Left ventricle myocardium inferior (tissue), 1 donor: ENCODE measurements at regions not wholly inside any gene's neighbourhood (a gene's known extent, or its start where the extent isn't known, plus 50 kb on each side); places are given as distances from the start of the nearest gene placed in this dataset.

ENCODE experiments used
- DNase-seq: peaks from one replicate; pipeline ENCODE4 v3.0.0-alpha.2; 2020
- H3K27ac ChIP-seq: fragments of 200-600 bp; replicated peaks from 2 replicates; pipeline ENCODE4 v1.8.0; 2021
- H3K27me3 ChIP-seq: fragments of 200-600 bp; 2 replicates; pipeline ENCODE4 v1.8.0; 2021; ENCODE audit warnings: low read depth
- H3K36me3 ChIP-seq: fragments of 200-600 bp; 2 replicates; pipeline ENCODE4 v1.8.0; 2021
- H3K4me1 ChIP-seq: fragments of 200-600 bp; 2 replicates; pipeline ENCODE4 v1.8.0; 2021
- H3K4me3 ChIP-seq: fragments of 200-600 bp; 2 replicates; pipeline ENCODE4 v1.8.0; 2021; ENCODE audit warnings: mild to moderate bottlenecking, moderate library complexity
- H3K9me3 ChIP-seq: fragments of 200-600 bp; replicated peaks from 2 replicates; pipeline ENCODE4 v1.8.0; 2021
- intact Hi-C: fragments of 100-400 bp; cut with micrococcal nuclease; formaldehyde crosslinking; loops from one replicate; pipeline ENCODE4 v1.11.0; 2022
- TF ChIP-seq, protein P1 (sequence below): fragments of 200-600 bp; IDR thresholded peaks from 2 replicates; pipeline ENCODE4 v1.8.0; 2021; ENCODE audit warnings: antibody characterized with exemption, mild to moderate bottlenecking, borderline replicate concordance
- donor health status: DM: no; HTN: yes; CAD: no; lungs with severe emphysema.

- TF ChIP-seq, protein P1, sequence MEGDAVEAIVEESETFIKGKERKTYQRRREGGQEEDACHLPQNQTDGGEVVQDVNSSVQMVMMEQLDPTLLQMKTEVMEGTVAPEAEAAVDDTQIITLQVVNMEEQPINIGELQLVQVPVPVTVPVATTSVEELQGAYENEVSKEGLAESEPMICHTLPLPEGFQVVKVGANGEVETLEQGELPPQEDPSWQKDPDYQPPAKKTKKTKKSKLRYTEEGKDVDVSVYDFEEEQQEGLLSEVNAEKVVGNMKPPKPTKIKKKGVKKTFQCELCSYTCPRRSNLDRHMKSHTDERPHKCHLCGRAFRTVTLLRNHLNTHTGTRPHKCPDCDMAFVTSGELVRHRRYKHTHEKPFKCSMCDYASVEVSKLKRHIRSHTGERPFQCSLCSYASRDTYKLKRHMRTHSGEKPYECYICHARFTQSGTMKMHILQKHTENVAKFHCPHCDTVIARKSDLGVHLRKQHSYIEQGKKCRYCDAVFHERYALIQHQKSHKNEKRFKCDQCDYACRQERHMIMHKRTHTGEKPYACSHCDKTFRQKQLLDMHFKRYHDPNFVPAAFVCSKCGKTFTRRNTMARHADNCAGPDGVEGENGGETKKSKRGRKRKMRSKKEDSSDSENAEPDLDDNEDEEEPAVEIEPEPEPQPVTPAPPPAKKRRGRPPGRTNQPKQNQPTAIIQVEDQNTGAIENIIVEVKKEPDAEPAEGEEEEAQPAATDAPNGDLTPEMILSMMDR: no peak
- no peaks in the 10 kb centered on the region for H3K36me3 ChIP-seq
- H3K9me3 ChIP-seq: no peaks in the 10 kb centered on the region
- H3K27ac ChIP-seq: peak overlapping the region; percentile 31
- no peak for DNase-seq
- intact Hi-C loops: no loop called here
- peaks cover 29% of the 10 kb centered on the region for H3K4me1 ChIP-seq
- H3K27me3 ChIP-seq: no peaks in the 10 kb centered on the region
- H3K4me3 ChIP-seq: no peak overlapping the region
These were observed 111.5 kb upstream of the SH3BP4 start for GRCh38 chr2:234840336-234840735.

GRCh38 chr2:234839285-234839684, 112.5 kb upstream of the SH3BP4 start:
- Histone ChIP-seq H3K4me3 (no peak overlapping the region), H3K27me3 (no peaks in the 10 kb centered on the region), H3K36me3 (no peaks in the 10 kb centered on the region), H3K9me3 (no peaks in the 10 kb centered on the region), H3K4me1 (peaks cover 29% of the 10 kb centered on the region), H3K27ac (no peak overlapping the region)
- TF ChIP-seq, protein P1: no peak
- DNase-seq: no peak
- intact Hi-C loops: no loop called here

- Histone ChIP-seq H3K4me1 (peaks cover 23% of the 10 kb centered on the region), H3K4me3 (no peak overlapping the region), H3K27ac (no peak overlapping the region), H3K36me3 (no peaks in the 10 kb centered on the region), H3K27me3 (no peaks in the 10 kb centered on the region), H3K9me3 (no peaks in the 10 kb centered on the region)
- TF ChIP-seq, protein P1: no peak
- intact Hi-C loops: no loop called here
- DNase-seq: no peak
These were observed 115.5 kb upstream of the SH3BP4 start for GRCh38 chr2:234836271-234836670.

- no peak overlapping the region for H3K4me3 ChIP-seq
These were observed 116.1 kb upstream of the SH3BP4 start for GRCh38 chr2:234835738-234836137.

DNA sequence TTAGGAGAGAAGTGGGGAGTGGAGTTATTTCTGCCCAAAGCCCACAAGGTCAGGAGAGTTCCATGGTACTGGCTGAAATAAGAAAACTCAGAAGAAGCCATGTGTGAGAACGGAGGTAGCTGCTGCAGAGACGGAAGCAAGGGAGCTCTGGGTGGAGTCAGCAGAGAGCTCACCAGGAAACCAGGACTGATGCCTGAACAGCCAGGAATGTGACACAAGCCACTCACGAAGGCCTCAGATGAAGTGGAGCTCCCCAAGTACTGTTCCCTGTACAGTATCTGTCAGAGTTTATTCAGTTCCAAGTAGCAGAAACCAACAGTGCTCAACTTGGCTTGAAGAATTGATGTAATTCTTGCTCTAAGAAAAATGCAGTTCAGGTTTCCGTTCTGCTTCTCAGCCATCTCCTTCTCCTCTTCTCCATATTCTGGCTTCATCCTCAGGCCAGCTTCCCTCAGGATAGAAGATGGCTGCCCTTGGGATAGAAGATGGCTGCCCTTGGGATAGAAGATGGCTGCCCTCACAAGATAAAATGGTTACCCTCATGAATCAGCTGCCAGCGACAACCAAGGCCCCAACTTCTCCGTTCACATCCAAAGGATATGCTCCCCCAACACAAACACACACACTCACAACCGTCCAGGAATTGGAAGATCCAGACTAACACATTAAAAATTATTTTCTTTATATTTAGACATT, 117.4 kb upstream of the SH3BP4 start:
- H3K36me3 ChIP-seq: no peaks in the 10 kb centered on the region
- no peak for DNase-seq
- peaks cover 6% of the 10 kb centered on the region for H3K4me1 ChIP-seq
- H3K9me3 ChIP-seq: no peaks in the 10 kb centered on the region
- H3K4me3 ChIP-seq: no peak overlapping the region
- H3K27me3 ChIP-seq: no peaks in the 10 kb centered on the region
- TF ChIP-seq, protein P1: no peak
- no peak overlapping the region for H3K27ac ChIP-seq
- intact Hi-C loops: no loop called here

More at GRCh38 chr2:234835738-234836137, 116.1 kb upstream of the SH3BP4 start:
- no peak for DNase-seq
- H3K27me3 ChIP-seq: no peaks in the 10 kb centered on the region
- intact Hi-C loops: no loop called here
- H3K27ac ChIP-seq: no peak overlapping the region
- no peaks in the 10 kb centered on the region for H3K9me3 ChIP-seq
- TF ChIP-seq, protein P1: no peak
- no peaks in the 10 kb centered on the region for H3K36me3 ChIP-seq
- peaks cover 18% of the 10 kb centered on the region for H3K4me1 ChIP-seq
